ENCODE measurements at regions not wholly inside any gene's neighbourhood (a gene's known extent, or its start where the extent isn't known, plus 50 kb on each side); places are given as distances from the start of the nearest gene placed in this dataset.

- no peak for DNase-seq (ENCODE audit: low spot score)
Measured at GRCh38 chr10:128712661-128713400, 586.6 kb upstream of the MKI67 start.

- no peak for DNase-seq (ENCODE audit: low spot score)
Measured at GRCh38 chr10:128713471-128713870, 587.2 kb upstream of the MKI67 start.

DNA sequence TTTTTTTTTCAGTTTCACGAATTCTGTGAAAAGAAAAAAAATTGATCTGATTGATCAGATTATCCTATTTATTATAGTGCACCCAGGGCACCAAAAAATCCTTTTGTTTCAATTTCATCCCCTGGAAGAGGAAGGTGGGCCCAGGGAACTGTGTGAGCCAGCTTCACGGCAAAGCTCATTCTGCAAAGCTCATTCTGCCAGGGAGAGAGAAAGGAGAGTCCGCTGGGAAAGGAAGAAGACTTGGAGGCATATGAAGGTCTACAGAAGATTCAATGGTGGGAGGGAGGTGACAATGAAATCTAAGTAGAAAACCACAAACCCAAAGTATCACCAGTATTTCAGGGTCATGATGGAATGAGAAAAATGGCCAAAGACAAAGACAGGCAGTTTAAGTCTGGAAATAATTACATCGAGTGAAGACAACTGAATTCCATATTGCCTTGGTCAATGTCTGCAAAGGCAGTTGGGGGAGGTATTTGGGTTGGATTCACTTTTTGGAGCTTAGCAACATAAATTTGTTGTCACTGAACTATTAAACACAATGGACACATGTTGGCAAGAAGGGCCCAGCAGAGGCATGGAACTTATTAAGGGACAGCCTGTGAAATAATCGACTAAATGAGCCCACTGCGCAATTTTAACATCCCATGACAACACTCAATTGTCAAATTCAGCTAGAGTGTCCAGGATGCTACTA is 587.8 kb upstream of the MKI67 start:
- DNase-seq (ENCODE audit: low spot score) = no peak

- DNase-seq (ENCODE audit: low spot score) = no peak
Measured at GRCh38 chr10:128714644-128715415, 588.6 kb upstream of the MKI67 start.

DNA sequence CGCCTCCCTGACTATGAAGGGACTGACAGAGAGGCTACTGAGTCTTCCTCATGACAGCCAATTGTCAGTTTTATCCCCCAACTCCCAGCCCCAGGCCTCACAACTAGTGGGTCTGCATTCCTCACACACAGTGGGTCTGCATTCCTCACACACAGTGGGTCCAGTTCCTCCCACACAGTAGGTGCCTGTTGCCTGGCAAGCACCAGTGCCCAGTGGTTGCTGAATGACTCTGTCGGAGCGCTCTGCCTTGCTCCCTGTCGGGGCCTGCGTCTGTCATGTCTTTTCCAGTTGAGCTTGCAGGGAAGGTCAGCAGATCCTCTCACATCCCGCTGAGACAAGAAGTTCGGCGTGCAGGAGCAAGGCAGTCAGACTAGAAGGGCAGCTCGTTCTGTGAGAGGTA is 590.0 kb upstream of the MKI67 start:
- DNase-seq (ENCODE audit: low spot score) = no peak

DNA sequence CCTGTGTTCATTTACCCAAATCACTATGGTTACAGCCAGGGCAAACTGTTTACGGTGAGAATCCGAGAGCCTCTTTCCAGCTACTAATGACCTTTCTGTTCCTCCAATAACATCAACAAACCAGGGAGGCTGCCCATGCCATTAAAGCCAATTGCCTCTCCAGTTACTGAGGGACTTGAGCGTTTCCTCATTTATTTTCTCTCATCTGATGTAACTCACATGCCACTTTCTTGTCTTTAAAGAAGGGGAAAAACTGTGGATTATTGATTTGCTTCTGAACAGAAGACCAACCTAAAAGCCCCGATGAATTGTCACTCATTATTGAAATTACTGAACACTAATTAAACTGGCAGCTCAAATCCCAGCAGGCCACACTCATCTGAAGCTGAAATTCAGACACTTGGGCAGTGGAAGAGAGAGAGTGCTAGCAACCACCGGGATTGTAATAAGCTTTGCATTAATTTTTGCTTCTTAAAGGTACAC is 595.8 kb upstream of the MKI67 start:
- DNase-seq (ENCODE audit: low spot score) = no peak

DNA sequence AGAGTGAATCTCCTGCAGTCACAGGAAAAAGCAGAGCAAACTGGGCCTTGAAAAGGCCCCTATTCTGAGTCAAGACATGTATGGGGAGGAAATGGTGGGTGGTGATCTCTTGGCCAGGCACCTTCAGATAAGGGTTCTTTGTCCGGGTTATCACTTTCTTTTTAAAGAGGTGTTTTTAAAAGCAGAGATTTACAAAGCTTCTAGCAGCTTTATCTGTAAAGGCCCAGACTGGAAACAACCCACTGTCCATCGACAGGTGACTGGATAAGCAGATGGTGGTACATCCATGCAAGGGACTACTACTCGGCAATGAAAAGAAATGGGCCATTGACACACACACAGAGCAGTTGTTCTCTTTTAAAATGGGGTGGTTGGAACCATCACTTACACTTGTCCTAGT is 596.7 kb upstream of the MKI67 start:
- no peak for DNase-seq (ENCODE audit: low spot score)

DNA sequence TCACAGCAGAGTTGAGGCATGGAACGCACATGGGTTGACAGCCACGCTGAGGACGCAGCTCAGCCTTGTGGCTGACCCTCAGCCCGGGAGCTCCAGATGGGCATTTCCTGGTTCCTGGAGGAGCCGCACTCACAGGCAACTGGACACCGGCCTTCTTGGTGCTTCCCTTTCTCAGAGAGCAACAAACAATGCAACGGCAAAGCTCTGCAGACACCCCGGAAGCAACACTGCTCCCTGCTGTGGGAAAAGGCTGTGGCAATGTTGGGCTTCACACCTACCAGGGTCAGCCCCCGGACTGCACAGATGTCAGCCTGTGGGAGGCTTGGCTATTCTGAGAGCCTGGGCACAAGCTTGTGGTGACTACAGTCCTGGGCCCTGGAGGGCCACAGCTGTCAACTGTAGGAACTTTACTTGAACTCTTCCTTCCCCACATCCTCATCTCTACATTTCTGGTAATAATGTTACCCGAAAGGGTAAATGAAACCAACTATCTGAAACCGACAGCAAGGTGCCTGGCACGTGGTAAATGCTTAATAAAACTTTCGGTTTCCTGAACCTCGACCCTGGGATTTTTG is 597.5 kb upstream of the MKI67 start:
- no peak for DNase-seq (ENCODE audit: low spot score)

DNA sequence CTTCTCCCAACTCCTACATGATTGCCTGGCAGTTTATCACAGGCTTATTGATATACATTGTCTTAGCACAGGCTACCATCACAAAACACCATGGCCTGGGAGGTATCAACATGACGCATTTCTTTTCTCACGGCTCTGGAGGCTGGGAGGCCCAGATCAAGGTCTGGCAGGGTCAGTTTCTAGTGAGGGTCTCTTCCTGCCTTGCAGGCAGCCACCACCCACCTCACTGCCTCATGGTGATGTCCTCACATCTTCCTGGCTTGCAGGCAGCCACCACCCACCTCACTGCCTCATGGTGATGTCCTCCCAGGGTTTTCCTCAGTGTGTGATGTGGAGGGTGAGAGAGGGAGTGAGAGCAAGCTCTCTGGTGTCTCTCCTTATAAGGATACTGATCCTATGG is 599.3 kb upstream of the MKI67 start:
- no peak for DNase-seq (ENCODE audit: low spot score)

DNA sequence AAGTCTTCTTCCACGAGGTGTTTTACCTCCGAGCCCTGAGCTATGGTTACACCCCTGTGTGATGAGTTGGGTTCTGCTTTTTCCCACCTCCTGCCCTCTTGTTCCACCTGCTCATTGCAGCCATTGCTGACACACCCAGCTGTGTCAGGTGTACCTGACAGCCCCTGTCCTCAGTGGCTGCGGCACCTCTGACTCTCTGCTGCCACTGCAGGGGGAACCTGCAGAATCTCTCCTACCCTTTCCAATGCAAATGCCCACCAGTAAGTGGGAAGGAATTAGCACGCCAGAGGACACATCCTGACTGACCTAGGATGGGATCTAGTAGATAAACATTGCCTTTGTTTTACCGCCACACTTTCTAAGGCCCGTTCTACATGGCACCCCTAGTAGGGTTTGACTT is 600.9 kb upstream of the MKI67 start:
- no peak for DNase-seq (ENCODE audit: low spot score)

DNA sequence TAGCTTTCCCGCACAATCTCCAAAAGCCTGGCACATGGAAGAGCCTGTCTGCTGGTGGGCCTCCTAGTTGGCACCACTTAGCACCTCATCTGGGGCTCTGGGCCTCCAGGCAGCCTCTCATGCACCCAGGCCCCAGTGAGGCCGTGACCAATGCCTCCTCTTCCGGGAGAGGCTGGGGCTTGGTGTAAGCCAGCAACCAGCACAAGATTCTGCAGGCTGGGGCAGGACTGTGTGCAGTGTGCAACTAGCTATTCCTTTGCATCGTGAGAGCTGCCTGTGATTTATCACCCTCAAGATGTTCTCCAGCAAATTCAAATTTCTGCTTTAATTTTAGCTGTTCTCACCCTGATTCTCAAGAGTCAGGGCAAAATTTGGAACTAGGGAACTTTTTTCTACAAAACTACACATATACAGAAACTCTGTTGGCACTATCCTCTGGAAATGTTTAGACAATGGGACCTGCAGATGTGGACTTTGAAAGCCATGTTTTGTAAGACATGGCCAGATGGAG is 603.7 kb upstream of the MKI67 start:
- DNase-seq (ENCODE audit: low spot score) = no peak

- DNase-seq (ENCODE audit: low spot score) = no peak
Measured at GRCh38 chr10:128730922-128731321, 604.7 kb upstream of the MKI67 start.

- DNase-seq (ENCODE audit: low spot score) = no peak
Measured at GRCh38 chr10:128734161-128734560, 607.9 kb upstream of the MKI67 start.

- DNase-seq (ENCODE audit: low spot score) = no peak
Measured at GRCh38 chr10:128734734-128735133, 608.5 kb upstream of the MKI67 start.

- DNase-seq (ENCODE audit: low spot score) = no peak
Measured at GRCh38 chr10:128735996-128736395, 609.8 kb upstream of the MKI67 start.

DNA sequence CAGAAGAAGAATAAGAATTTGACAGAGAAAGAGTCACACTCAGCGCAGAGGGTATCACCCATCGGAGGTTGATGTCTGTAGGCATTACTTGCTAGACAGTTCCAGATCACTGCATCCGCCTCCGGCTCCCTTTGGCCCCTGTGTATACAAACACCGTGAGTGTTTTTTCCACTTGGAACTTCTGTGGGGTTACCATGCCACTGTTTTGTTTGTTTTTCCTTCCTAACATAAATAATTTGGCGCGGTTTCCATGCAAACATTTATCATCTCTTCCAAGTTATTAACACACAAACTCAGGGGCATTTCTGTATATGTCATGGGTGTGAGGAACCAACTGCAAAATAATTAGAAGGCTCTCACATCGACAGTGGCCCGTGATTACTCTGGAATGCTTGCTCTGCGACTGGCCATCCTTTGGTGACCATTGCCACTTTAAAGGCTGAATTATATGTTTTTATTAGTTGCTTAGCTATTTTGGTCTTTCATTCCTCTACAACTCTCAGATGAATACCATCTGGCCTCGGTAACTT is 612.2 kb upstream of the MKI67 start:
- no peak for DNase-seq (ENCODE audit: low spot score)

- no peak for DNase-seq (ENCODE audit: low spot score)
Measured at GRCh38 chr10:128739930-128740329, 613.7 kb upstream of the MKI67 start.

DNA sequence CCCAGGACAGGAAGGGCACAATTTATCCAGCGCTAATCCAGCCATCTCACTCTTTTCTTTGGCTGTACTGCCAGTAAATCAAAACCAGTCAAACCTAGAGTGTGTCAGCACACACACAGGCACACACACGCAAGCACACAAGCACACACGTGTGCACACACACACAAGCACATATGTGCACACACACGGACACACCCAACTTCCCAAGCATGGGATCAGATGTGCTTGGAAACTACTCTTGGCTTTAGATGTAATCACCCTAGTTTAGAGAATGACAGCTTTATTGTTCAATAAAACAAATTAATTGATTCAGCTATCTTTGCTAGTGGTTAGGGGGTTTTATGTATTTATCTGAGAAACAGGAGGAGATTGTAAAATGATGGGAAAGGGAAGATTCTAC is 615.0 kb upstream of the MKI67 start:
- DNase-seq (ENCODE audit: low spot score) = no peak

- no peak for DNase-seq (ENCODE audit: low spot score)
Measured at GRCh38 chr10:128741680-128742079, 615.5 kb upstream of the MKI67 start.

DNA sequence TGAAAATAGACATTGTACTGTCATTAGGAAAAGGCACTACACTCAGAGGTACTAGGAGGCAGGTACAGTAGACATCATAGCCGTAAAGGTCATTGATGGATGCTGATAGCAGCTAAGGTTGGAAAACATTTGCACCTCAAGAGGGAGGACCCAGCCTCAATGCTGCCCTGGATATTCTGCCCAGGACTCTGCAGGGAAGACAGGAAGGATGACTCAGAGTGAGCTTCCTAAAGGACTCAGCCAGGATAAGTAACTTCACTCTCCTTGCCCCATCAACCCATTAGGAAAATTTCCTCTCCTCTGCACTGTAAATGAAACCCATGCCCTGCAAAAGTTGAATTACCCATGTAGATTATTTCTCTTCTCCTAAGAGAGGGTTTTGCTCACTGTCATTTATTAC is 617.9 kb upstream of the MKI67 start:
- no peak for DNase-seq (ENCODE audit: low spot score)

DNA sequence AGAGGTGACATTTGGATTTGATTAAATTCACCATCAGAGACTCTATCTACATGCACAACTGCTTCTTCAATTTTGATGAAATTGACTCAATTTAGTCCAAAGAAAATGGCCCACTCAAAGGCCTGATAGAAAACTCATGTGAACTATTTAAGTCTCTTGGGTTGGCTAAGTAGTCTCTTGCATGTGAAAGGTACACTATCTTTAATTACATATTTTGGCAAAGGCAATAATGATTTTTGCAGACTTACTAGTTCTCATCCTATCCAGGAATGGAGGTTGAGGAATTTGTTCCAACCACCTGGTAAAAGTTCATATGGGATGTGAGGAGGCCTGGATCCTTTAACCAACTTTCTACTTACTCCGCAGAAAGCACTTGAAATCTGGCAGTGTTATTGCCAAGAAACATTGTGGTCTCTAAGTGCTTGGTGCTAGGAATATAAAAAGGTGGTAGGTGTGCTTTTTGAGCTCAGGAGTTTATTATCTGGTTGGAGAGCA is 618.6 kb upstream of the MKI67 start:
- DNase-seq (ENCODE audit: low spot score) = no peak

All from hematopoietic multipotent progenitor cell treated with erythropoietin and hydrocortisone succinate and interleukin-3 and kit ligand, for 17 days (in vitro differentiated cells).